Type B pancreatic cell (in vitro differentiated cells): ENCODE measurements at regions not wholly inside any gene's neighbourhood (a gene's known extent, or its start where the extent isn't known, plus 50 kb on each side); places are given as distances from the start of the nearest gene placed in this dataset.
"Not testable (repeated sequence)": the region's sequence is repeated elsewhere in the genome, so short reads cannot be mapped to it uniquely, and the experiment has no call there.

Experiments used
- DNase-seq: peaks from one replicate; pipeline ENCODE4 v3.0.0; 2021; ENCODE audit warnings: mixed read lengths; ENCODE audit not compliant: unreplicated experiment; ENCODE audit errors: extremely low spot score
- H3K27ac Mint-ChIP-seq: 2 replicates; pipeline ENCODE4 v1.8.0; 2021; ENCODE audit warnings: mild to moderate bottlenecking, mixed read lengths
- H3K27me3 Mint-ChIP-seq: 2 replicates; pipeline ENCODE4 v1.8.0; 2021; ENCODE audit warnings: mixed read lengths
- H3K36me3 Mint-ChIP-seq: 2 replicates; pipeline ENCODE4 v1.8.0; 2021; ENCODE audit warnings: mixed read lengths
- H3K4me1 Mint-ChIP-seq: one replicate; pipeline ENCODE4 v1.8.0; 2021; ENCODE audit warnings: mixed read lengths; ENCODE audit not compliant: unreplicated experiment
- H3K4me3 Mint-ChIP-seq: 2 replicates; pipeline ENCODE4 v1.8.0; 2021; ENCODE audit warnings: mild to moderate bottlenecking, mixed read lengths
- H3K9me3 Mint-ChIP-seq: 2 replicates; pipeline ENCODE4 v1.8.0; 2021; ENCODE audit warnings: mixed read lengths
- CTCF ChIP-seq: fragments of 200-600 bp; sonication (generic); conservative IDR thresholded peaks from 2 replicates; pipeline ENCODE4 v1.5.0; 2021; ENCODE audit warnings: antibody characterized with exemption, mild to moderate bottlenecking

- DNase-seq, result peak; percentile 70
Measured at GRCh38 chr4:131764730-131765129, 1384.4 kb upstream of the PCDH10 start.

GRCh38 chr4:131774382-131774781 lies 1374.7 kb upstream of the PCDH10 start:
- not testable (repeated sequence) for DNase-seq, H3K4me3 Mint-ChIP-seq, H3K36me3 Mint-ChIP-seq, H3K4me1 Mint-ChIP-seq, H3K9me3 Mint-ChIP-seq, H3K27me3 Mint-ChIP-seq
- peak overlapping the region; percentile 42 for H3K27ac Mint-ChIP-seq

More at GRCh38 chr4:131764730-131765129, 1384.4 kb upstream of the PCDH10 start:
- Mint-ChIP-seq H3K27me3 (no peaks in the 10 kb centered on the region), H3K36me3 (no peaks in the 10 kb centered on the region), H3K27ac (no peak overlapping the region), H3K9me3 (no peaks in the 10 kb centered on the region), H3K4me1 (no peaks in the 10 kb centered on the region), H3K4me3 (no peak overlapping the region)
- TF ChIP-seq CTCF, result no peak

GRCh38 chr4:131810565-131810964 lies 1338.5 kb upstream of the PCDH10 start:
- H3K36me3 Mint-ChIP-seq, H3K4me3 Mint-ChIP-seq, H3K27me3 Mint-ChIP-seq, DNase-seq, H3K4me1 Mint-ChIP-seq, H3K9me3 Mint-ChIP-seq, H3K27ac Mint-ChIP-seq: not testable (repeated sequence)
